Fibroblast of pulmonary artery (primary cell): ENCODE measurements at regions not wholly inside any gene's neighbourhood (a gene's known extent, or its start where the extent isn't known, plus 50 kb on each side); places are given as distances from the start of the nearest gene placed in this dataset.
"Not testable (repeated sequence)": the region's sequence is repeated elsewhere in the genome, so short reads cannot be mapped to it uniquely, and the experiment has no call there.

Experiments used
- DNase-seq: peaks from one replicate; pipeline ENCODE4 v3.0.0-alpha.2; 2010; ENCODE audit warnings: low read depth
- H3K4me3 ChIP-seq: replicated peaks from 2 replicates; pipeline ENCODE4 v1.5.1; 2011; ENCODE audit warnings: low read depth, mild to moderate bottlenecking, control low read depth, low read length, moderate library complexity
- CTCF ChIP-seq: IDR thresholded peaks from 2 replicates; pipeline ENCODE4 v1.5.1; 2011; ENCODE audit warnings: mild to moderate bottlenecking, control low read depth, low read length, inconsistent platforms; ENCODE audit errors: missing control alignments

GRCh38 chr6:142647449-142648035 is 297.4 kb downstream of the HIVEP2 start:
- no peak for DNase-seq
- no peak overlapping the region for H3K4me3 ChIP-seq
- no peak for TF ChIP-seq CTCF

GRCh38 chr6:142648036-142648451 is 296.9 kb downstream of the HIVEP2 start:
- no peak overlapping the region for H3K4me3 ChIP-seq
- TF ChIP-seq CTCF: no peak
- no peak for DNase-seq

- DNase-seq: no peak
- H3K4me3 ChIP-seq: no peak overlapping the region
- no peak for TF ChIP-seq CTCF
These were observed 296.4 kb downstream of the HIVEP2 start for GRCh38 chr6:142648526-142648925.

- DNase-seq, H3K4me3 ChIP-seq: not testable (repeated sequence)
These were observed 295.3 kb downstream of the HIVEP2 start for GRCh38 chr6:142649438-142650234.

- H3K4me3 ChIP-seq: no peak overlapping the region
- DNase-seq: no peak
- no peak for TF ChIP-seq CTCF
These were observed 293.6 kb downstream of the HIVEP2 start for GRCh38 chr6:142651384-142651783.

- H3K4me3 ChIP-seq: no peak overlapping the region
- no peak for DNase-seq
- no peak for TF ChIP-seq CTCF
These were observed 291.1 kb downstream of the HIVEP2 start for GRCh38 chr6:142653710-142654420.

GRCh38 chr6:142659661-142660060 is 285.3 kb downstream of the HIVEP2 start:
- no peak for DNase-seq
- TF ChIP-seq CTCF: no peak
- H3K4me3 ChIP-seq: no peak overlapping the region
